SK-N-MC (cell line): ENCODE measurements at regions not wholly inside any gene's neighbourhood (a gene's known extent, or its start where the extent isn't known, plus 50 kb on each side); places are given as distances from the start of the nearest gene placed in this dataset.

ENCODE experiments used
- EZH2 ChIP-seq: fragments of 200-600 bp; sonication (generic); IDR thresholded peaks from one replicate; pipeline ENCODE4 v1.6.1; 2017; ENCODE audit warnings: antibody characterized with exemption
- FOXP2 ChIP-seq: optimal IDR thresholded peaks from 2 replicates; pipeline ENCODE3; 2011; ENCODE audit warnings: mild to moderate bottlenecking, moderate library complexity; ENCODE audit not compliant: insufficient read depth; ENCODE audit errors: extremely low read length, control extremely low read depth
- POLR2AphosphoS5 ChIP-seq: IDR thresholded peaks from 2 replicates; pipeline ENCODE4 v1.6.1; 2012; ENCODE audit warnings: mild to moderate bottlenecking, low read depth, low read length, borderline replicate concordance

DNA sequence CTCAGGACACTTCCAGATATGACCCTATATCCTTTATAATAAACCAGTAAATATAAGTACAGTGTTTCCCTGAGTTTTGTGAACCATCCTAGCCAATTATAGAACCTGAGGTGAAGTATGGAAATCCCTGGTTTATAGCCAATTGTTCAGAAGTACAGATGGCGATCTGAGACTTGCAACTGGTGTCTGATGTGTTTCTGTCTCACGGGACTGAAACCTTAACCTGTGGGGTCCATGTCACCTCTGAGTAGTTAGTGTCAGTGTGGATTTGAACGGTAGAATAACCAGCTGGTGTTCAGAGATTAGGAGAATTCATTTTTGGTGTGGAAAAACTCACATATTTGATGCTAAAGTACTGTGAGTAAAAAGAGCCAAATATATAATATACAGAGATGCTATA, 606.6 kb downstream of the MAFB start:
- TF ChIP-seq EZH2, result no peak
- TF ChIP-seq POLR2AphosphoS5, result no peak
- no peak for TF ChIP-seq FOXP2
